Activated B cell treated with CpG ODN at 0.5 μM for 24 hours (primary cell): ENCODE measurements at regions not wholly inside any gene's neighbourhood (a gene's known extent, or its start where the extent isn't known, plus 50 kb on each side); places are given as distances from the start of the nearest gene placed in this dataset.
"Not testable (repeated sequence)": the region's sequence is repeated elsewhere in the genome, so short reads cannot be mapped to it uniquely, and the experiment has no call there.

ENCODE experiments used
- ATAC-seq: fragments of 200-7000 bp; cut with Tn5 transposase; one replicate; pipeline ENCODE4 v1.10.0; 2021; ENCODE audit warnings: low read depth, mild to moderate bottlenecking, moderate library complexity
- CTCF ChIA-PET: fragments of 350-600 bp; sonication (Branson Sonifier 250); formaldehyde crosslinking; loops from one replicate; lab custom pipeline; 2021; ENCODE audit warnings: antibody characterized with exemption; lab: Charles Lee
- POLR2A ChIA-PET: fragments of 350-600 bp; sonication (Branson Sonifier 250); formaldehyde crosslinking; loops from one replicate; lab custom pipeline; 2021; ENCODE audit warnings: antibody characterized with exemption; lab: Charles Lee
- DNase-seq: peaks from one replicate; pipeline ENCODE4 v3.0.0; 2022
- H3K27ac Mint-ChIP-seq: one replicate; pipeline ENCODE4 v1.8.0; 2020; ENCODE audit warnings: mixed read lengths
- H3K27me3 Mint-ChIP-seq: one replicate; pipeline ENCODE4 v1.8.0; 2021; ENCODE audit warnings: mixed read lengths
- H3K36me3 Mint-ChIP-seq: one replicate; pipeline ENCODE4 v1.8.0; 2021; ENCODE audit warnings: low read depth, mixed read lengths
- H3K4me1 Mint-ChIP-seq: one replicate; pipeline ENCODE4 v1.8.0; 2021; ENCODE audit warnings: mixed read lengths
- H3K4me3 Mint-ChIP-seq: one replicate; pipeline ENCODE4 v1.8.0; 2020; ENCODE audit warnings: mild to moderate bottlenecking, mixed read lengths
- H3K9me3 Mint-ChIP-seq: one replicate; pipeline ENCODE4 v1.8.0; 2020; ENCODE audit warnings: mixed read lengths
- CTCF ChIP-seq: fragments of 200-600 bp; IDR thresholded peaks from one replicate; pipeline ENCODE4 v1.8.0; 2022; ENCODE audit warnings: antibody characterized with exemption, mild to moderate bottlenecking
- intact Hi-C: fragments of 100-400 bp; cut with micrococcal nuclease; formaldehyde crosslinking; loops from one replicate; pipeline ENCODE4 v1.15.1; 2024

- H3K4me1 Mint-ChIP-seq: no peaks in the 10 kb centered on the region
- no peaks in the 10 kb centered on the region for H3K36me3 Mint-ChIP-seq
- intact Hi-C loops: no loop called here
- peaks cover 4% of the 10 kb centered on the region for H3K27me3 Mint-ChIP-seq
- no peak for DNase-seq
- no peaks in the 10 kb centered on the region for H3K9me3 Mint-ChIP-seq
- ChIA-PET POLR2A (no interaction called here), CTCF (no interaction called here)
- ATAC-seq: no peak
- H3K27ac Mint-ChIP-seq: no peak overlapping the region
- H3K4me3 Mint-ChIP-seq: no peak overlapping the region
- no peak for TF ChIP-seq CTCF
These were observed 135.5 kb downstream of the ZNF22 start for GRCh38 chr10:45136256-45136655.

- H3K4me1 Mint-ChIP-seq: no peaks in the 10 kb centered on the region
- H3K36me3 Mint-ChIP-seq: no peaks in the 10 kb centered on the region
- H3K9me3 Mint-ChIP-seq: no peaks in the 10 kb centered on the region
- no peak overlapping the region for H3K27ac Mint-ChIP-seq
- intact Hi-C loops: no loop called here
- ChIA-PET POLR2A (no interaction called here), CTCF (no interaction called here)
- ATAC-seq: no peak
- DNase-seq: no peak
- H3K4me3 Mint-ChIP-seq: no peak overlapping the region
- H3K27me3 Mint-ChIP-seq: peaks cover 21% of the 10 kb centered on the region
- no peak for TF ChIP-seq CTCF
These were observed 143.8 kb downstream of the ZNF22 start for GRCh38 chr10:45144326-45145070.

GRCh38 chr10:45145143-45145542 is 144.4 kb downstream of the ZNF22 start:
- H3K27ac Mint-ChIP-seq: not testable (repeated sequence)

GRCh38 chr10:45147000-45147399 is 146.3 kb downstream of the ZNF22 start:
- Mint-ChIP-seq H3K9me3 (no peaks in the 10 kb centered on the region), H3K36me3 (no peaks in the 10 kb centered on the region), H3K4me1 (no peaks in the 10 kb centered on the region), H3K27me3 (peaks cover 16% of the 10 kb centered on the region), H3K27ac (no peak overlapping the region), H3K4me3 (no peak overlapping the region)
- no peak for TF ChIP-seq CTCF
- ATAC-seq: no peak
- intact Hi-C loops: no loop called here
- CTCF ChIA-PET: no interaction called here
- POLR2A ChIA-PET: no interaction called here
- no peak for DNase-seq

More at GRCh38 chr10:45145143-45145542, 144.4 kb downstream of the ZNF22 start:
- intact Hi-C loops, H3K36me3 Mint-ChIP-seq, ATAC-seq, H3K9me3 Mint-ChIP-seq, DNase-seq, POLR2A ChIA-PET, H3K4me1 Mint-ChIP-seq, CTCF ChIA-PET, H3K4me3 Mint-ChIP-seq: not testable (repeated sequence)
- H3K27me3 Mint-ChIP-seq: peaks cover 23% of the 10 kb centered on the region

- Mint-ChIP-seq H3K4me3 (no peak overlapping the region), H3K4me1 (no peaks in the 10 kb centered on the region), H3K27me3 (peaks cover 4% of the 10 kb centered on the region), H3K36me3 (no peaks in the 10 kb centered on the region), H3K27ac (no peak overlapping the region), H3K9me3 (no peaks in the 10 kb centered on the region)
- intact Hi-C loops: no loop called here
- ChIA-PET POLR2A (no interaction called here), CTCF (no interaction called here)
- TF ChIP-seq CTCF: no peak
- no peak for ATAC-seq
- no peak for DNase-seq
These were observed 150.3 kb downstream of the ZNF22 start for GRCh38 chr10:45150997-45151396.
